Gastroesophageal sphincter (tissue), 4 donors: ENCODE measurements at regions not wholly inside any gene's neighbourhood (a gene's known extent, or its start where the extent isn't known, plus 50 kb on each side); places are given as distances from the start of the nearest gene placed in this dataset.

Experiments
- ATAC-seq: fragments of 150-250 bp; one replicate; pipeline ENCODE4 v1.9.1; 2016; ENCODE audit warnings: mild to moderate bottlenecking, moderate library complexity
- H3K27ac ChIP-seq, 4 donors: fragments of 200-600 bp; sonication (generic) in 3 of 4; 1 replicate in 3 of 4; 2 replicates in 1 of 4; pipeline ENCODE4 v1.5.1; 2016 to 2019
- H3K27me3 ChIP-seq: fragments of 200-600 bp; sonication (generic); one replicate; pipeline ENCODE4 v1.5.1; 2019
- H3K36me3 ChIP-seq, 2 donors: fragments of 200-600 bp; sonication (generic); one replicate each; pipeline ENCODE4 v1.5.1; 2019; ENCODE audit warnings: control low read depth in 1 of 2
- H3K4me1 ChIP-seq, 3 donors: fragments of 200-600 bp; sonication (generic); 1 replicate in 2 of 3; 2 replicates in 1 of 3; pipeline ENCODE4 v1.5.1; 2016 to 2019; ENCODE audit warnings: control low read depth in 2 of 3
- H3K4me3 ChIP-seq, 2 donors: fragments of 200-600 bp; sonication (generic); one replicate each; pipeline ENCODE4 v1.5.1; 2019; ENCODE audit warnings: mild to moderate bottlenecking in 1 of 2, moderate library complexity in 1 of 2
- H3K9me3 ChIP-seq, 3 donors: fragments of 200-600 bp; sonication (generic); one replicate each; pipeline ENCODE4 v1.5.1; 2017 to 2019; ENCODE audit warnings: control low read depth in 2 of 3
- EP300 ChIP-seq: sonication (generic); formaldehyde crosslinking; IDR thresholded peaks from one replicate; pipeline ENCODE4 v1.6.1; 2017; ENCODE audit warnings: antibody characterized with exemption, mild to moderate bottlenecking
- POLR2A ChIP-seq, 2 donors: fragments of 450-650 bp; IDR thresholded peaks; one replicate each; pipeline ENCODE4 v1.6.1; 2017; ENCODE audit warnings: antibody characterized with exemption in 2 of 2, mild to moderate bottlenecking in 2 of 2, moderate library complexity in 1 of 2
- POLR2AphosphoS5 ChIP-seq: sonication (generic); formaldehyde crosslinking; IDR thresholded peaks from one replicate; pipeline ENCODE4 v1.6.1; 2017; ENCODE audit warnings: antibody characterized with exemption
- WGBS, 2 donors: methylation state at CpG; one replicate each; pipeline ENCODE4 v1.1.5; 2018; ENCODE audit warnings: low coverage in 1 of 2; 5-methylcytosine and 5-hydroxymethylcytosine counted together
- TF ChIP-seq, protein P1 (sequence below), 4 experiments: fragments of 200-600 bp in 2 of 4; fragments of 450-650 bp in 2 of 4; sonication (generic) in 1 of 4; IDR thresholded peaks; one replicate each; pipeline ENCODE4 v1.5.1; 2017 to 2019; ENCODE audit warnings: antibody characterized with exemption in 4 of 4, mild to moderate bottlenecking in 2 of 4, moderate library complexity in 2 of 4

DNA sequence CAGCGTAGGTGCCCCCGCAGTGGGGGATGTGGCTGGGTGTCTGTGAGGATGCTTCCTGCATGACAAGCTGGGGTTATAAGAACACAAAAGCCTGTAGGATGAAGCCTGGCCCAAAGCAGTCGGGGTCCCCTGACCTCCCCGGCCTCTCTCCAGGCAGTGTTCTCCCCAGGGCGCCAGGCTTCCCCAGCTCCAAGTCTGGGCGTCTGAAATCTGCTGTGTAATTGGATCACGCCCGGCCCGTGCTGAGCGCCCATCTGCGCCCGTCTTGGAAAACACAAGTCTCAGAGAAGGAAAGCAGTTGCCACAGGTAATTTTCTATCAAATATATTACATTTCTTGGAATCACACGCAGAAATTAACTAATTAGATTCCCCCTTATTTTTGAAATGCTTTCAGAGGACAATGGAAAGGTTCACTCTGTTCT lies 233.3 kb downstream of the CTTN start:
- Histone ChIP-seq H3K27ac (no peak overlapping the region), H3K27me3 (peaks cover 11% of the 10 kb centered on the region), H3K36me3 (no peaks in the 10 kb centered on the region), H3K4me3 (no peak overlapping the region), H3K9me3 (no peaks in the 10 kb centered on the region), H3K4me1 (peaks cover 0 to 16% (median 0%) of the 10 kb centered on the region in 3 donors)
- 83 to 93% methylated on average over 5 to 8 of the region's 13 CpGs for WGBS, 2 donors
- TF ChIP-seq POLR2AphosphoS5 (no peak), POLR2A (IDR thresholded peaks at IDR 0.05) (no peak), EP300 (no peak)
- TF ChIP-seq, protein P1, sequence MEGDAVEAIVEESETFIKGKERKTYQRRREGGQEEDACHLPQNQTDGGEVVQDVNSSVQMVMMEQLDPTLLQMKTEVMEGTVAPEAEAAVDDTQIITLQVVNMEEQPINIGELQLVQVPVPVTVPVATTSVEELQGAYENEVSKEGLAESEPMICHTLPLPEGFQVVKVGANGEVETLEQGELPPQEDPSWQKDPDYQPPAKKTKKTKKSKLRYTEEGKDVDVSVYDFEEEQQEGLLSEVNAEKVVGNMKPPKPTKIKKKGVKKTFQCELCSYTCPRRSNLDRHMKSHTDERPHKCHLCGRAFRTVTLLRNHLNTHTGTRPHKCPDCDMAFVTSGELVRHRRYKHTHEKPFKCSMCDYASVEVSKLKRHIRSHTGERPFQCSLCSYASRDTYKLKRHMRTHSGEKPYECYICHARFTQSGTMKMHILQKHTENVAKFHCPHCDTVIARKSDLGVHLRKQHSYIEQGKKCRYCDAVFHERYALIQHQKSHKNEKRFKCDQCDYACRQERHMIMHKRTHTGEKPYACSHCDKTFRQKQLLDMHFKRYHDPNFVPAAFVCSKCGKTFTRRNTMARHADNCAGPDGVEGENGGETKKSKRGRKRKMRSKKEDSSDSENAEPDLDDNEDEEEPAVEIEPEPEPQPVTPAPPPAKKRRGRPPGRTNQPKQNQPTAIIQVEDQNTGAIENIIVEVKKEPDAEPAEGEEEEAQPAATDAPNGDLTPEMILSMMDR (IDR thresholded peaks at IDR 0.05) = no peak
- ATAC-seq = no peak

GRCh38 chr11:70633610-70634009 lies 235.3 kb downstream of the CTTN start:
- no peak overlapping the region for H3K4me3 ChIP-seq
- TF ChIP-seq EP300 (no peak), POLR2A (IDR thresholded peaks at IDR 0.05) (no peak), POLR2AphosphoS5 (no peak)
- TF ChIP-seq, protein P1 (IDR thresholded peaks at IDR 0.05) = no peak
- peaks cover 0 to 10% (median 0%) of the 10 kb centered on the region in 3 donors for H3K4me1 ChIP-seq
- 70% methylated on average over 2 to 4 of the region's 7 CpGs for WGBS, 2 donors
- no peak for ATAC-seq
- H3K27me3 ChIP-seq = peaks cover 6% of the 10 kb centered on the region
- no peaks in the 10 kb centered on the region for H3K36me3 ChIP-seq
- no peak overlapping the region for H3K27ac ChIP-seq
- no peaks in the 10 kb centered on the region for H3K9me3 ChIP-seq

DNA sequence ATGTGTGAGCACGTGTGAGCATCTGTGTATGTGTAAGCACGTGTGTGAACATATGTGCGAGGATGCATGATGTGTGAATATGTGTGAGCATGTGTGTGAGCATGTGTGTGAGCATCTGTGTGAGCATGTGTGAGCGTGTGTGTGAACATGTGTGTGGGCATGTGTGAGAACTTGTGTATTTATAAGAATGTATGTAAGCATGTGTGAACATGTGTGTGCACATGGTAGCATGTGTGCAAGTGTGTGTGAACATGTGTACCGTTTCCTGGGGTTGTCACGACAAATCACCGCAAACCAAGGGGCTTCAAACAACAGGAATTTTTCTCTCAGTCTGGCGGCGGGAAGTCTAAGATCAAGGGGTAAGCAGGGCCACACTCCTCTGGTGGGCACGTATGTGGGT lies 238.3 kb downstream of the CTTN start:
- Histone ChIP-seq H3K4me3 (no peak overlapping the region), H3K27ac (no peak overlapping the region), H3K4me1 (no peaks in the 10 kb centered on the region), H3K27me3 (peaks cover 2% of the 10 kb centered on the region), H3K9me3 (no peaks in the 10 kb centered on the region), H3K36me3 (no peaks in the 10 kb centered on the region)
- WGBS, 2 donors = 86 to 96% methylated on average over 10 of the region's 10 CpGs
- ATAC-seq = no peak
- TF ChIP-seq EP300 = no peak
- TF ChIP-seq POLR2A (IDR thresholded peaks at IDR 0.05) = no peak
- TF ChIP-seq, protein P1 (IDR thresholded peaks at IDR 0.05) = no peak
- TF ChIP-seq POLR2AphosphoS5 = no peak

- WGBS, 2 donors = 90% methylated on average over 2 of the region's 16 CpGs; no CpG with 5 or more reads in 1 of the 2 donors
- H3K27ac ChIP-seq = no peak overlapping the region
- peaks cover 8% of the 10 kb centered on the region for H3K27me3 ChIP-seq
- H3K36me3 ChIP-seq = no peaks in the 10 kb centered on the region
- no peak overlapping the region for H3K4me3 ChIP-seq
- H3K4me1 ChIP-seq = no peaks in the 10 kb centered on the region
- no peak for TF ChIP-seq POLR2A (IDR thresholded peaks at IDR 0.05)
- no peak for TF ChIP-seq POLR2AphosphoS5
- TF ChIP-seq, protein P1 (IDR thresholded peaks at IDR 0.05) = no peak
- TF ChIP-seq EP300 = no peak
- ATAC-seq = no peak
- no peaks in the 10 kb centered on the region for H3K9me3 ChIP-seq
These were observed 239.0 kb downstream of the CTTN start for GRCh38 chr11:70637186-70637800.

DNA sequence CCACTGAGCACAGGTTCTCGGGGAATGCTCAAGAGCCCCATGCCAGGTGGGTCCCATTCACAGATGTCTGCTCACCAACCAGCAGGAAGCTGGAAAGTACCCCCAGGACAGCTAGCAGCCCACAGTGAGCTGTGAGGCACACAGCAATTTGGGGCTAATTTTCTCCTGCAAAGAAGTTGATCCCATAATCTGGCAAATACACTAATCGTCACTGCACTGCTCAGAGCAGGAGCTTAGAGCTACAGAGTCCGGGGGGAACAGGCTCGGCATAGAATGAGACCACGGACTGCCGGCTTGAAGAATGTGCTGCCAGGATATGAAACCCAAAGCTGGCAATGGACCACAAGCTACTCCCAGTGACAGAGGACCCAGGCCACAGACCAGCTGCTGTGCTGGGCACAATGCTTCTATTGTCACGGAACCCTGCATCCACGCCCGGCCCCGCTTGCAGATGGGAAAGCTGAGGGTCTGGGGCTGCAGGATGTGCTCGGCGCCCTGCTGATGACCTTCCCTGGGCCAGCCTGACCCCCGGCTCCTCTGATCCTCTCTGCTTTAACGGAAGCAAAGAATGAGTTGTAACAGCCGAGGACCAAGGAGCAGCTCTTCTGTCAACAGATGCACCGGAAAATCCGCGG lies 239.7 kb downstream of the CTTN start:
- no peak overlapping the region for H3K27ac ChIP-seq
- H3K36me3 ChIP-seq = no peaks in the 10 kb centered on the region
- no peak for ATAC-seq
- TF ChIP-seq POLR2AphosphoS5 = no peak
- no peak for TF ChIP-seq POLR2A (IDR thresholded peaks at IDR 0.05)
- TF ChIP-seq, protein P1 (IDR thresholded peaks at IDR 0.05) = no peak
- TF ChIP-seq EP300 = no peak
- no peaks in the 10 kb centered on the region for H3K9me3 ChIP-seq
- H3K27me3 ChIP-seq = peaks cover 14% of the 10 kb centered on the region
- no peaks in the 10 kb centered on the region for H3K4me1 ChIP-seq
- H3K4me3 ChIP-seq = no peak overlapping the region
- WGBS, 2 donors = 49% methylated on average over 3 of the region's 18 CpGs; no CpG with 5 or more reads in 1 of the 2 donors
